Peyer's patch (tissue), 4 donors: ENCODE measurements at regions not wholly inside any gene's neighbourhood (a gene's known extent, or its start where the extent isn't known, plus 50 kb on each side); places are given as distances from the start of the nearest gene placed in this dataset.
"Not testable (repeated sequence)": the region's sequence is repeated elsewhere in the genome, so short reads cannot be mapped to it uniquely, and the experiment has no call there.

Experiments used
- DNase-seq, 3 donors: peaks; one replicate each; pipeline ENCODE4 v3.0.0-alpha.2; 2017 to 2019
- H3K27ac ChIP-seq, 4 donors: fragments of 200-600 bp; sonication (generic); one replicate each; pipeline ENCODE4 v1.5.1; 2016 to 2019
- H3K27me3 ChIP-seq, 2 donors: fragments of 200-600 bp; sonication (generic); one replicate each; pipeline ENCODE4 v1.5.1; 2019
- H3K36me3 ChIP-seq, 3 donors: fragments of 200-600 bp; sonication (generic); one replicate each; pipeline ENCODE4 v1.5.1; 2016 to 2019
- H3K4me1 ChIP-seq, 4 donors: fragments of 200-600 bp; sonication (generic); one replicate each; pipeline ENCODE4 v1.5.1; 2016 to 2019
- H3K4me3 ChIP-seq, 4 donors: fragments of 200-600 bp; sonication (generic); 1 replicate in 3 of 4; 2 replicates in 1 of 4; pipeline ENCODE4 v1.5.1; 2016 to 2019; ENCODE audit warnings: mild to moderate bottlenecking in 1 of 4
- H3K9me3 ChIP-seq, 4 donors: fragments of 200-600 bp; sonication (generic); one replicate each; pipeline ENCODE4 v1.5.1; 2016 to 2019; ENCODE audit warnings: mild to moderate bottlenecking in 1 of 4
- CTCF ChIP-seq, 6 experiments: fragments of 450-650 bp in 4 of 6; fragments of 200-600 bp in 2 of 6; sonication (generic) in 1 of 6; IDR thresholded peaks; one replicate each; pipeline ENCODE4 v1.5.1; 2017 to 2019; ENCODE audit warnings: antibody characterized with exemption in 6 of 6, mild to moderate bottlenecking in 3 of 6, moderate library complexity in 1 of 6
- POLR2A ChIP-seq, 2 donors: fragments of 450-650 bp; IDR thresholded peaks; one replicate each; pipeline ENCODE4 v1.5.1; 2017; ENCODE audit warnings: antibody characterized with exemption in 2 of 2, mild to moderate bottlenecking in 2 of 2, moderate library complexity in 2 of 2

- TF ChIP-seq CTCF (IDR thresholded peaks at IDR 0.05) = no peak
- no peaks in the 10 kb centered on the region for H3K9me3 ChIP-seq
- H3K4me3 ChIP-seq = no peak overlapping the region
- DNase-seq = no peak
- no peaks in the 10 kb centered on the region for H3K4me1 ChIP-seq
- H3K27ac ChIP-seq = no peak overlapping the region
- H3K36me3 ChIP-seq = no peaks in the 10 kb centered on the region
- no peaks in the 10 kb centered on the region for H3K27me3 ChIP-seq
Observed at GRCh38 chr3:63128380-63128779, 149.7 kb upstream of the SYNPR start.

DNA sequence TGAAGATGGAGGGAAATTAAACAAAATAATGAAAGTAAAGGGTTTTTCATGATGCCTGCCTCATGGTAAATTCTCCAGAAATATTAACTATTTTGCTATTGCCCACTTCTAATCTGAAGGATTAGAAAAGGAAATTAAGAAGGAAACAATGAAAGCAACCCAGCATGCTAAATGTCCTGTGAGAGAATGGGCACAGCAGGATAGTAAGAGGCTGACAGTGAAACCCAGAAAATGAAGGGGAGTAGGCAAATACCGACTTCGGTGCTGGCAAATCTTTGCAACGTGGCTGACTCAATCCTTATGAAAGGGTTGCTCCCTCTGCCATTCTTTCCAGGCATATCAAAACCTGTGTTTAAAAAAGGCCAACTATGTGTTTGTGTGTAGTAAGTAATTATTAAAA is 147.5 kb upstream of the SYNPR start:
- H3K36me3 ChIP-seq = no peaks in the 10 kb centered on the region
- H3K9me3 ChIP-seq = no peaks in the 10 kb centered on the region
- H3K27ac ChIP-seq = no peak overlapping the region
- no peak for DNase-seq
- no peak overlapping the region for H3K4me3 ChIP-seq
- H3K4me1 ChIP-seq = no peaks in the 10 kb centered on the region
- H3K27me3 ChIP-seq = no peaks in the 10 kb centered on the region
- no peak for TF ChIP-seq CTCF (IDR thresholded peaks at IDR 0.05)
- no peak for TF ChIP-seq POLR2A (IDR thresholded peaks at IDR 0.05)

GRCh38 chr3:63132461-63133250 is 145.5 kb upstream of the SYNPR start:
- Histone ChIP-seq H3K4me1 (no peaks in the 10 kb centered on the region), H3K9me3 (no peaks in the 10 kb centered on the region), H3K36me3 (no peaks in the 10 kb centered on the region), H3K27me3 (no peaks in the 10 kb centered on the region), H3K27ac (no peak overlapping the region), H3K4me3 (no peak overlapping the region)
- TF ChIP-seq POLR2A (IDR thresholded peaks at IDR 0.05) = no peak
- TF ChIP-seq CTCF (IDR thresholded peaks at IDR 0.05) = no peak
- no peak for DNase-seq

DNA sequence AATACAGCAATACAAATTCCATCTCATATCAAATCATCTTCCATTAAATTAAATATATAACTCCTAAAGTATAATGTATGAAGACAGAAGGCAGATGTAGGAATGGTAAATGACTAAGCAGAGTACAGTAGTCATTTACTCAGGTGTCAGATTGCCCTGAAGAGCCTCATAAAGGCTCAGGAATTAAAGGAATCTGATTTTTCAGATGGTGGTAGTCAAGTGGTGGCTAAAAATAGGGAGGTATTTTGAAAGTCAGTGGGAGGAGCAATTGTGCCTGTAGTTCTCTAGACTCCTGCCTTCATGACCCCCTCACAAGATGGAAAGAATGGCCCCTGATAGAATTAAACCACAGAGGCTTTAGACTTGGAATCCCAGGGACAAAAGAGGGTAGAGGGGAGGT is 142.7 kb upstream of the SYNPR start:
- Histone ChIP-seq H3K9me3 (no peaks in the 10 kb centered on the region), H3K27me3 (no peaks in the 10 kb centered on the region), H3K4me1 (no peaks in the 10 kb centered on the region), H3K36me3 (no peaks in the 10 kb centered on the region), H3K27ac (no peak overlapping the region), H3K4me3 (no peak overlapping the region)
- DNase-seq = no peak
- TF ChIP-seq CTCF (IDR thresholded peaks at IDR 0.05) (no peak), POLR2A (IDR thresholded peaks at IDR 0.05) (no peak)

- H3K36me3 ChIP-seq, DNase-seq: not testable (repeated sequence)
Observed at GRCh38 chr3:63136249-63136648, 141.9 kb upstream of the SYNPR start.

DNA sequence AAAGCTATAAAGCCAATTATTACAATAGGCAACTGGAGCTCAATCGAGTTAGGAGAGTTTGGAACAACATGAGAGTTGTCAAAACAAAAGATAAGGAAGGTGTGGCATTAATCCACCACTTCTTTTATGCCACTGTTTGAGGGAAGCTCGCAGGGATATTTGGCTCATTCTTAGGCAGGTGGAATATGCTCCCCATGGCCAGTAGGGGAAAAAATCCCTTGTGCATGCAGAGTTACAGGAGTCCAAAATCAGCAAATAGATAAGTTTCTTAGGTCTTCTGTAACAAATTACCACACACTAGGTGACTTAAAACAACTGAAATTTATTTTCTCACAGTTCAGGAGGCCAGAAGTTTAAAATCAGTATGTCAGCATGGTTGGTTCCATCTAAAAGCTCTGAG is 135.4 kb upstream of the SYNPR start:
- Histone ChIP-seq H3K27me3 (no peaks in the 10 kb centered on the region), H3K4me1 (no peaks in the 10 kb centered on the region), H3K4me3 (no peak overlapping the region), H3K9me3 (no peaks in the 10 kb centered on the region), H3K36me3 (no peaks in the 10 kb centered on the region), H3K27ac (no peak overlapping the region)
- no peak for TF ChIP-seq POLR2A (IDR thresholded peaks at IDR 0.05)
- peak in 1 of 6 experiments; percentile 3 for TF ChIP-seq CTCF (IDR thresholded peaks at IDR 0.05)
- no peak for DNase-seq

More at GRCh38 chr3:63136249-63136648, 141.9 kb upstream of the SYNPR start:
- not testable (repeated sequence) for H3K27me3 ChIP-seq, H3K9me3 ChIP-seq, H3K4me1 ChIP-seq, H3K27ac ChIP-seq, H3K4me3 ChIP-seq
